Loucy (cell line): ENCODE measurements at regions not wholly inside any gene's neighbourhood (a gene's known extent, or its start where the extent isn't known, plus 50 kb on each side); places are given as distances from the start of the nearest gene placed in this dataset.

ENCODE experiments used
- CTCF ChIP-seq: fragments of 200-600 bp; sonication (generic); conservative IDR thresholded peaks from 2 replicates; pipeline ENCODE4 v1.5.1; 2014; ENCODE audit warnings: mild to moderate bottlenecking, antibody characterized with exemption, low read length
- EZH2phosphoT487 ChIP-seq: fragments of 200-600 bp; IDR thresholded peaks from 2 replicates; pipeline ENCODE4 v1.6.1; 2018; ENCODE audit warnings: antibody characterized with exemption, mild to moderate bottlenecking, moderate library complexity, borderline replicate concordance

DNA sequence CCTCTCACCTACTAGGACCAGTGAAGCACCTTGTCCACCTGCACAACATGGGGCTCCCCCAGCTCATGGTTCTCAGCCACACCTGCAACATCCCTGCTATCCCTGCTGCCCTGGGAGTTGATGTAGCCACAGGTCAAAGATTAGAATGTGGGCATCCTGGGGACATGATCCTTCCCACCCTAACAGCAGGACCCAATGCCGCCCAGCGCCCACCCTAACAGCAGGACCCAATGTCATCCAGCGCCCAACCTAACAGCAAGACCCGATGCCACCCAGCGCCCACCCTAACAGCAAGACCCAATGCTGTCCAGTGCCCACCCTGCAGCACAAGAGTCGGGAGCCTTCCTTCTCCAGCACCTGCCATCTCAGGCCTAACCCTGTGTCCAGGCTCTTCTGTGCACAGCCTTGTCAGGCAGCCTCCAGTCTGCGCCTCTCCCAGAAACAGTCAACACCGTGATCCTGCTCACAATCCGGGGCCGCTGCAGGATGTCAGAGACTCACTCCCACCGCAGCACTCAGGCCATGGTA, 237.3 kb upstream of the SALL3 start:
- no peak for TF ChIP-seq CTCF
- no peak for TF ChIP-seq EZH2phosphoT487
